Fibroblast of pulmonary artery (primary cell): ENCODE measurements at regions not wholly inside any gene's neighbourhood (a gene's known extent, or its start where the extent isn't known, plus 50 kb on each side); places are given as distances from the start of the nearest gene placed in this dataset.

Experiments
- DNase-seq: peaks from one replicate; pipeline ENCODE4 v3.0.0-alpha.2; 2010; ENCODE audit warnings: low read depth
- H3K4me3 ChIP-seq: replicated peaks from 2 replicates; pipeline ENCODE4 v1.5.1; 2011; ENCODE audit warnings: low read depth, mild to moderate bottlenecking, control low read depth, low read length, moderate library complexity
- CTCF ChIP-seq: IDR thresholded peaks from 2 replicates; pipeline ENCODE4 v1.5.1; 2011; ENCODE audit warnings: mild to moderate bottlenecking, control low read depth, low read length, inconsistent platforms; ENCODE audit errors: missing control alignments

GRCh38 chr12:111250251-111250881 is 118.5 kb downstream of the PHETA1 start:
- no peak for TF ChIP-seq CTCF
- no peak for DNase-seq
- H3K4me3 ChIP-seq = no peak overlapping the region

- no peak overlapping the region for H3K4me3 ChIP-seq
- no peak for DNase-seq
- no peak for TF ChIP-seq CTCF
Observed at GRCh38 chr12:111249757-111250156, 119.1 kb downstream of the PHETA1 start.

GRCh38 chr12:111249018-111249370 is 119.9 kb downstream of the PHETA1 start:
- no peak for TF ChIP-seq CTCF
- DNase-seq = peak; percentile 16
- H3K4me3 ChIP-seq = no peak overlapping the region

- TF ChIP-seq CTCF = no peak
- DNase-seq = peak; percentile 8
- no peak overlapping the region for H3K4me3 ChIP-seq
Observed at GRCh38 chr12:111248236-111249017, 120.5 kb downstream of the PHETA1 start.

GRCh38 chr12:111247083-111247783 is 121.7 kb downstream of the PHETA1 start:
- no peak for DNase-seq
- H3K4me3 ChIP-seq = no peak overlapping the region
- TF ChIP-seq CTCF = no peak

GRCh38 chr12:111246477-111247011 is 122.4 kb downstream of the PHETA1 start:
- TF ChIP-seq CTCF = no peak
- DNase-seq = no peak
- no peak overlapping the region for H3K4me3 ChIP-seq
